ENCODE measurements at regions not wholly inside any gene's neighbourhood (a gene's known extent, or its start where the extent isn't known, plus 50 kb on each side); places are given as distances from the start of the nearest gene placed in this dataset.

GRCh38 chr18:39751921-39752320 is 2186.3 kb upstream of the CELF4 start:
- no peak overlapping the region for H3K9ac ChIP-seq (replicated peaks in 1 of 4; ENCODE audit: extremely low read depth in 1 of 4, low read depth in 3 of 4, low read length in 3 of 4)
- H2BK120ac ChIP-seq (replicated peaks; ENCODE audit: low read depth, low read length), result no peak overlapping the region
- no peaks in the 10 kb centered on the region for H4K20me1 ChIP-seq (replicated peaks in 1 of 2; ENCODE audit: control insufficient read depth in 1 of 2, insufficient read depth in 2 of 2, low read length in 2 of 2)
- H4K91ac ChIP-seq (replicated peaks; ENCODE audit: insufficient read length, low read length), result no peak overlapping the region
- H2BK5ac ChIP-seq (ENCODE audit: low read depth, low read length), result no peak overlapping the region
- no peaks in the 10 kb centered on the region for H3K23me2 ChIP-seq (ENCODE audit: low read depth, low read length)
- H3K4me2 ChIP-seq (ENCODE audit: insufficient read depth in 1 of 2, low read depth in 2 of 2, low read length in 2 of 2), result no peak overlapping the region
- no peaks in the 10 kb centered on the region for H3K4me1 ChIP-seq (replicated peaks in 1 of 4; ENCODE audit: control insufficient read depth in 3 of 4, insufficient read depth in 4 of 4, low read length in 3 of 4)
- H3K9me3 ChIP-seq (ENCODE audit: insufficient read depth in 2 of 2, low read depth in 1 of 2, low read length in 1 of 2), result peaks cover 9 to 17% of the 10 kb centered on the region in 2 experiments
- no peak overlapping the region for H3K4ac ChIP-seq (replicated peaks; ENCODE audit: insufficient read length, low read depth, low read length)
- POLR2A ChIA-PET (ENCODE audit: partially characterized antibody), result no interaction called here
- no peak overlapping the region for H2AK5ac ChIP-seq (ENCODE audit: low read depth, low read length)
- H2BK12ac ChIP-seq (ENCODE audit: low read depth, low read length), result no peak overlapping the region
- no peak overlapping the region for H3K23ac ChIP-seq (ENCODE audit: insufficient read length)
- no peak overlapping the region for H4K5ac ChIP-seq (ENCODE audit: insufficient read length, low read depth, low read length)
- H2BK15ac ChIP-seq (ENCODE audit: low read length), result no peak overlapping the region
- H3K14ac ChIP-seq (ENCODE audit: insufficient read length), result no peak overlapping the region
- no peak overlapping the region for H4K8ac ChIP-seq (ENCODE audit: extremely low read depth, insufficient read depth, low read length)
- no peaks in the 10 kb centered on the region for H3K27me3 ChIP-seq (replicated peaks in 1 of 4; ENCODE audit: control insufficient read depth in 3 of 4, extremely low read depth in 1 of 4, insufficient read depth in 3 of 4, low read length in 3 of 4)
- 0 out of 4 replicates have a peak, but pooled peaks cover 0 to 3% of the 10 kb centered on the region in 2 experiments for H3K79me2 ChIP-seq (ENCODE audit: control insufficient read depth in 1 of 2, insufficient read depth in 2 of 2, low read length in 2 of 2)
- no peak overlapping the region for H3K4me3 ChIP-seq (ENCODE audit: extremely low read depth in 1 of 4, insufficient read depth in 2 of 4, low read depth in 3 of 4, low read length in 4 of 4)
- no peaks in the 10 kb centered on the region for H3K79me1 ChIP-seq (ENCODE audit: low read depth, low read length)
- no peak overlapping the region for H2BK20ac ChIP-seq (ENCODE audit: low read length)
- CTCF ChIA-PET (ENCODE audit: partially characterized antibody), result interaction anchor here (0.6 to 1.4 kb wide), 2 partner anchors 10 to 13 kb away, joined by 3 read pairs; no protein-coding TSS in a partner anchor
- H2AFZ ChIP-seq (ENCODE audit: low read length), result no peak overlapping the region
- H3K27ac ChIP-seq (ENCODE audit: low read depth, low read length), result no peak overlapping the region
- FAIRE-seq (no peak), DNase-seq (ENCODE audit: low read depth in 1 of 2, low spot score in 2 of 2) (no peak)
- peaks cover 0 to 25% (median 8%) of the 10 kb centered on the region in 4 experiments; a peak in 5 of 8 replicates for H3K36me3 ChIP-seq (ENCODE audit: control insufficient read depth in 2 of 4, insufficient read depth in 4 of 4, low read length in 3 of 4)
- TF ChIP-seq RAD21 (IDR thresholded peaks at IDR 0.05 in 1 of 2, conservative IDR thresholded peaks at IDR 0.05 in 1 of 2; ENCODE audit: low read depth in 2 of 2, low read length in 2 of 2), result no peak
- no peak for TF ChIP-seq GABPA (IDR thresholded peaks at IDR 0.05; ENCODE audit: borderline replicate concordance, insufficient read depth, low read length)
- TF ChIP-seq BCL11A (IDR thresholded peaks at IDR 0.05; ENCODE audit: low read depth in 2 of 2, low read length in 2 of 2), result no peak
- no peak for TF ChIP-seq CBX5 (IDR thresholded peaks at IDR 0.05; ENCODE audit: low read depth, low read length)
- no peak for TF ChIP-seq CHD2 (IDR thresholded peaks at IDR 0.05; ENCODE audit: low read length)
- no peak for TF ChIP-seq RNF2 (IDR thresholded peaks at IDR 0.05; ENCODE audit: borderline replicate concordance, low read depth, low read length, missing control alignments, poor library complexity, severe bottlenecking)
- TF ChIP-seq EZH2 (IDR thresholded peaks at IDR 0.05; ENCODE audit: low read depth, low read length, severe bottlenecking), result no peak
- no peak for TF ChIP-seq TAF1 (IDR thresholded peaks at IDR 0.05; ENCODE audit: low read depth, low read length)
- no peak for TF ChIP-seq ASH2L (IDR thresholded peaks at IDR 0.05; ENCODE audit: low read length)
- TF ChIP-seq CEBPB (IDR thresholded peaks at IDR 0.05; ENCODE audit: low read depth, low read length), result no peak
- no peak overlapping the region for H3K56ac ChIP-seq (replicated peaks; ENCODE audit: insufficient read length, low read depth, low read length)
- H3K18ac ChIP-seq (ENCODE audit: extremely low read depth, low read length), result no peak overlapping the region
- 94% methylated on average over 4 of the region's 4 CpGs; no CpG with 5 or more reads in 1 of the 2 experiments for WGBS, 2 experiments (ENCODE audit: extremely low coverage in 1 of 2, insufficient coverage in 1 of 2, insufficient read length in 1 of 2, insufficient replicate concordance in 2 of 2, low coverage in 1 of 2, low lambda C conversion rate in 2 of 2, missing lambda C conversion rate in 1 of 2)

Data from H1 (cell line).